ENCODE measurements at regions not wholly inside any gene's neighbourhood (a gene's known extent, or its start where the extent isn't known, plus 50 kb on each side); places are given as distances from the start of the nearest gene placed in this dataset.

GRCh38 chr6:22418714-22419113 lies 121.9 kb upstream of the PRL start:
- DNase-seq (ENCODE audit: low read depth): no peak
- no peak overlapping the region for H3K4me3 ChIP-seq (ENCODE audit: low read length)
- no peak for TF ChIP-seq CTCF (conservative IDR thresholded peaks at IDR 0.05; ENCODE audit: low read depth, low read length)

GRCh38 chr6:22421198-22421597 lies 124.4 kb upstream of the PRL start:
- no peak for DNase-seq (ENCODE audit: low read depth)

GRCh38 chr6:22424196-22424595 lies 127.4 kb upstream of the PRL start:
- no peak for TF ChIP-seq CTCF (conservative IDR thresholded peaks at IDR 0.05; ENCODE audit: low read depth, low read length)
- no peak for DNase-seq (ENCODE audit: low read depth)
- no peak overlapping the region for H3K4me3 ChIP-seq (ENCODE audit: low read length)

More at GRCh38 chr6:22421198-22421597, 124.4 kb upstream of the PRL start:
- no peak overlapping the region for H3K4me3 ChIP-seq (ENCODE audit: low read length)
- no peak for TF ChIP-seq CTCF (conservative IDR thresholded peaks at IDR 0.05; ENCODE audit: low read depth, low read length)

- DNase-seq (ENCODE audit: low read depth): no peak
- no peak for TF ChIP-seq CTCF (conservative IDR thresholded peaks at IDR 0.05; ENCODE audit: low read depth, low read length)
- H3K4me3 ChIP-seq (ENCODE audit: low read length): no peak overlapping the region
These were observed 135.2 kb upstream of the PRL start for GRCh38 chr6:22432060-22432459.

- no peak overlapping the region for H3K4me3 ChIP-seq (ENCODE audit: low read length)
- DNase-seq (ENCODE audit: low read depth): no peak
- TF ChIP-seq CTCF (conservative IDR thresholded peaks at IDR 0.05; ENCODE audit: low read depth, low read length): no peak
These were observed 135.6 kb upstream of the HDGFL1 start for GRCh38 chr6:22433745-22434144.

GRCh38 chr6:22435151-22435550 lies 134.2 kb upstream of the HDGFL1 start:
- no peak overlapping the region for H3K4me3 ChIP-seq (ENCODE audit: low read length)
- no peak for DNase-seq (ENCODE audit: low read depth)
- no peak for TF ChIP-seq CTCF (conservative IDR thresholded peaks at IDR 0.05; ENCODE audit: low read depth, low read length)

- DNase-seq (ENCODE audit: low read depth): no peak
- no peak for TF ChIP-seq CTCF (conservative IDR thresholded peaks at IDR 0.05; ENCODE audit: low read depth, low read length)
- H3K4me3 ChIP-seq (ENCODE audit: low read length): no peak overlapping the region
These were observed 133.2 kb upstream of the HDGFL1 start for GRCh38 chr6:22436134-22436533.

Data from retinal pigment epithelial cell (primary cell).